OCI-LY7 (cell line): ENCODE measurements at regions not wholly inside any gene's neighbourhood (a gene's known extent, or its start where the extent isn't known, plus 50 kb on each side); places are given as distances from the start of the nearest gene placed in this dataset.

Source experiments
- BruUV-seq: library from RNA; stranded (reverse); fragments of 400-500 nt; replicated peaks from 2 replicates; lab custom pipeline; 2021; lab: Mats Ljungman, UMichigan
- CTCF ChIA-PET: fragments of 300-600 bp; sonication (Branson Sonifier 250); formaldehyde crosslinking; loops from one replicate; lab custom pipeline; 2022; ENCODE audit warnings: antibody characterized with exemption; ENCODE audit not compliant: unreplicated experiment; lab: Charles Lee
- POLR2A ChIA-PET: fragments of 300-600 bp; sonication (Branson Sonifier 250); formaldehyde crosslinking; loops from one replicate; lab custom pipeline; 2022; ENCODE audit warnings: antibody characterized with exemption; lab: Charles Lee
- DNase-seq: peaks from one replicate; pipeline ENCODE4 v3.0.0-alpha.2; 2015; ENCODE audit warnings: low spot score
- H2AFZ ChIP-seq: fragments of 200-600 bp; sonication (generic), shearing (Covaris generic); 2 replicates; pipeline ENCODE4 v1.6.1; 2014; ENCODE audit warnings: mild to moderate bottlenecking, antibody characterized with exemption, low read length, moderate library complexity
- H3K27ac ChIP-seq: fragments of 200-600 bp; sonication (generic); 2 replicates; pipeline ENCODE4 v1.5.1; 2014; ENCODE audit warnings: mixed run types, low read depth, mild to moderate bottlenecking, moderate library complexity, low read length, inconsistent platforms; ENCODE audit not compliant: poor library complexity, severe bottlenecking
- H3K36me3 ChIP-seq: fragments of 200-600 bp; sonication (generic); 2 replicates; pipeline ENCODE4 v1.6.1; 2014; ENCODE audit warnings: mild to moderate bottlenecking, antibody characterized with exemption, low read length, moderate library complexity, mixed read lengths; ENCODE audit not compliant: insufficient read depth
- H3K4me1 ChIP-seq: fragments of 200-600 bp; sonication (generic); 2 replicates; pipeline ENCODE4 v1.5.1; 2014; ENCODE audit warnings: mild to moderate bottlenecking, low read length; ENCODE audit not compliant: insufficient read depth, poor library complexity, severe bottlenecking
- H3K4me2 ChIP-seq: fragments of 200-600 bp; sonication (generic); 2 replicates; pipeline ENCODE4 v1.6.1; 2014; ENCODE audit warnings: mild to moderate bottlenecking, low read length
- H3K4me3 ChIP-seq: fragments of 200-600 bp; sonication (generic); 2 replicates; pipeline ENCODE4 v1.5.1; 2014; ENCODE audit warnings: mild to moderate bottlenecking, low read depth, low read length; ENCODE audit not compliant: poor library complexity, severe bottlenecking
- H3K79me2 ChIP-seq: fragments of 200-600 bp; sonication (generic); 2 replicates; pipeline ENCODE4 v1.6.1; 2016; ENCODE audit warnings: low read depth, mild to moderate bottlenecking, low read length, moderate library complexity, mixed read lengths; ENCODE audit not compliant: insufficient read depth
- H3K9me2 ChIP-seq: fragments of 200-600 bp; sonication (generic); 2 replicates; pipeline ENCODE4 v1.6.1; 2016; ENCODE audit warnings: mild to moderate bottlenecking, low read length, mixed read lengths; ENCODE audit not compliant: insufficient read depth
- H3K9me3 ChIP-seq: fragments of 200-600 bp; sonication (generic); 2 replicates; pipeline ENCODE4 v1.6.1; 2014; ENCODE audit warnings: mild to moderate bottlenecking, mixed run types, low read length, mixed read lengths
- H4K20me1 ChIP-seq: fragments of 200-600 bp; sonication (generic); 2 replicates; pipeline ENCODE4 v1.6.1; 2014; ENCODE audit warnings: mild to moderate bottlenecking, antibody characterized with exemption, low read length, moderate library complexity, mixed read lengths; ENCODE audit not compliant: insufficient read depth
- CTCF ChIP-seq: fragments of 200-600 bp; sonication (generic); conservative IDR thresholded peaks from 2 replicates; pipeline ENCODE4 v1.5.1; 2014; ENCODE audit warnings: mild to moderate bottlenecking, antibody characterized with exemption, low read length, moderate library complexity, mixed read lengths
- EZH2phosphoT487 ChIP-seq: fragments of 200-600 bp; sonication (generic); IDR thresholded peaks from 2 replicates; pipeline ENCODE4 v1.6.1; 2018; ENCODE audit warnings: low read depth, borderline replicate concordance, mild to moderate bottlenecking, mixed run types, antibody characterized with exemption, low read length, moderate library complexity, mixed read lengths
- intact Hi-C: fragments of 100-400 bp; cut with micrococcal nuclease; formaldehyde crosslinking; loops from one replicate; pipeline ENCODE4 v1.10.0; 2022; ENCODE audit not compliant: unreplicated experiment

DNA sequence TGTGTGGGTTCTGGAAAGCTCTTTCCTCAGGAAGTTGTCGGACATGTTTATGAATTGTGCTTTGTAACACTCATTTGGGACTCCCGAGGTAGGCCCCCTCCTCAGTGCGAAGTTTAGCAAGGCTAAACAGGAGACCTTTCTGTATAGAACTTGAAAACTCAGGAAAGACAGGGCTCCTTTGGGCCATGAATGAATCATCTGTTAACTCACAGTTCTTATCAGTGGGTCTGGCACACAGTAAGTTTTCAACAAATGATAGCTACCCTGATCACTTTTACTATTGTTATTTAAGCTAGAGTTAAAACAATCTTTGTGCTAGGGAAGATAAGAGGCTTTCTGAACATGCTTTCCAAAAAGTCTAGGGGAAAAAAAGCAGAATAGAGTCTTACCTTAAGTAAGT, 430.5 kb upstream of the ETAA1 start:
- intact Hi-C loops, result no loop called here
- H3K4me3 ChIP-seq, result no peak overlapping the region
- TF ChIP-seq CTCF (no peak), EZH2phosphoT487 (no peak)
- no peaks in the 10 kb centered on the region for H3K9me2 ChIP-seq
- no TSS peak for BruUV-seq
- DNase-seq, result no peak
- ChIA-PET POLR2A (no interaction called here), CTCF (no interaction called here)
- H3K4me2 ChIP-seq, result no peak overlapping the region
- no peak overlapping the region for H2AFZ ChIP-seq
- H4K20me1 ChIP-seq, result no peaks in the 10 kb centered on the region
- no peaks in the 10 kb centered on the region for H3K36me3 ChIP-seq
- no peaks in the 10 kb centered on the region for H3K9me3 ChIP-seq
- H3K27ac ChIP-seq, result no peak overlapping the region
- no peaks in the 10 kb centered on the region for H3K4me1 ChIP-seq
- no peaks in the 10 kb centered on the region for H3K79me2 ChIP-seq

DNA sequence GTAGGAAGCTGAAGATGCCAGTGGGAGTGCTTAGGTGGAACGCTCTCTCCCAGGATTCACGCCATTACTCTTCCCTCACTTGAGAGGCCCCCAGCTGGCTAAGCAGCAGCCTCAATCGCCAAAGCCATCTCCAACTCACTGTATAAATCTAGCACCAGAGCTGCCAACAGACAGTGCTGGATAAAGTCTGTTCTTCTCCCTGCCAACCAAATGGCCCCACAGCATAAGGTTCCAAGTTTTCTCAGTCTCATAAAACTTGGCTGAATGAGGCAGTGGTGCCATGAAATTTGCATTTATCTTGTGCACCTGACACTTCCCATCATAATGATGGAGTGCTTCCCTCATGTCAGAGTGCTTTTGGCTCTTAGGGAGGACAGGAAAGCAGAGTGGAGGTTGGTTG, 428.2 kb upstream of the ETAA1 start:
- no peak for TF ChIP-seq CTCF
- TF ChIP-seq EZH2phosphoT487, result no peak
- Histone ChIP-seq H3K27ac (no peak overlapping the region), H3K9me3 (no peaks in the 10 kb centered on the region), H3K4me1 (no peaks in the 10 kb centered on the region), H3K4me3 (no peak overlapping the region), H4K20me1 (no peaks in the 10 kb centered on the region), H2AFZ (no peak overlapping the region), H3K79me2 (no peaks in the 10 kb centered on the region), H3K9me2 (no peaks in the 10 kb centered on the region), H3K36me3 (no peaks in the 10 kb centered on the region), H3K4me2 (no peak overlapping the region)
- intact Hi-C loops, result no loop called here
- no peak for DNase-seq
- CTCF ChIA-PET, result no interaction called here
- no TSS peak for BruUV-seq
- POLR2A ChIA-PET, result no interaction called here

DNA sequence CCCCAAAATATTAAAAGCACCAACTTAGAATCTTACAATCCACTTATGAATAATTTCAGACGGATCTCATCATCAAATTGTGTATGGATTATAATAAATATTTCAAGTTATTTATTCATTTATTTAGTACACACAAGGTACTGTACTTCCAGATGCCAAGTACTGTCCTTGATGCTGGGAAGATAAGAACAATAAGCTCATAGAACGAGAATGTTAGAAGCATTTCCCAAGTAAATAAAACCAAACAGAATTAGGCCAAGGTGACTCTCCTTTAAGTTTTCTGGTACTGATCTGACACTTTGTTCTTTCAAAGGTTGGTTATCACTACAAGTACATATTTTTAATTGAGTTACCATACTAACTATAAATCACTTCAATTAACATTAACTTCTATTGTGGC, 416.1 kb upstream of the ETAA1 start:
- Histone ChIP-seq H2AFZ (no peak overlapping the region), H3K36me3 (no peaks in the 10 kb centered on the region), H3K79me2 (no peaks in the 10 kb centered on the region), H3K4me1 (no peaks in the 10 kb centered on the region), H3K9me3 (no peaks in the 10 kb centered on the region), H3K27ac (no peak overlapping the region), H3K4me2 (no peak overlapping the region), H3K4me3 (no peak overlapping the region), H4K20me1 (no peaks in the 10 kb centered on the region), H3K9me2 (no peaks in the 10 kb centered on the region)
- DNase-seq, result no peak
- TF ChIP-seq CTCF (no peak), EZH2phosphoT487 (no peak)
- no TSS peak for BruUV-seq
- intact Hi-C loops, result no loop called here
- CTCF ChIA-PET, result no interaction called here
- POLR2A ChIA-PET, result interaction anchor here (0.6 kb wide), 1 partner anchor 161 kb away, joined by 4 read pairs; no protein-coding TSS in a partner anchor
